ENCODE measurements at regions not wholly inside any gene's neighbourhood (a gene's known extent, or its start where the extent isn't known, plus 50 kb on each side); places are given as distances from the start of the nearest gene placed in this dataset.

DNA sequence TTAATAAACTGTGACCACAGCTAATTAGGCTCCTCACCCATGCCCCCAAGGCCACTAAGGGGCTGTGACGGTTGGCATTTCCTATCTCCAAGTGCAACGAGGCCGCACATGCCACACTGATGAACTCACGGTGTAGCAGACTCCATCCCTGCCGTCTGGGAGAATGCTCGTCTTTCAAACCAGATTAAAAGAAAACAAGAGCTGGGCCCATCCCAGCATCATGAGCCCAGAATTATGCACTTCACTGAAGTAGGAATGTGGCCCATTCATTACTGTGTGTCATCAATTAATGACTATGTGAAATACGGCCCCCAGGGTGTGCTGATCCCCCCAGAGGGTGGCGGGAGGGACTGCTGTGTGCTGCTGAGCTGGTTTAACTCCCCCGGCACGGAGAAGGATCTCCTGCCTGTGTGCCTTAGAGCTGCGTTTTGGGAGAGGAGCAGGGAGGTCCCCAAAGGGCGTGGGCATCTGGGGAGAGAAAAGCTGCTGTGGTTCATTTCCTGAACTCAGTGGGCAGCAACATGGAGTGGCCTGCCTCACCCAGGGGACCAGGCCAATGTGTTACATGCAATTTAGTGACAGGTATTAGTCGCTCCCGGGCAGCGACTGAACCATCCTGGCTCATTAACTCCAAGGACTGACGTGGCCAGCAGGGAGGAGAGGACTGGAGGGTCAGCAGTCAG, 194.5 kb downstream of the FOXL1 start:
- ChIA-PET CTCF (interaction anchor here (1.0 to 5.4 kb wide), 7 partner anchors 9 to 290 kb away, joined by 3 to 40 read pairs (median 4); no protein-coding TSS in a partner anchor), POLR2A (interaction anchor here (0.7 to 1.2 kb wide), 6 partner anchors 9 to 199 kb away, joined by 3 to 7 read pairs (median 4); partner anchors contain the start of gene FOXL1)
- no peak overlapping the region; the same call in 1 of the 2 replicates for H3K4me3 ChIP-seq (ENCODE audit: low read depth, low read length)
- TF ChIP-seq, protein P1, sequence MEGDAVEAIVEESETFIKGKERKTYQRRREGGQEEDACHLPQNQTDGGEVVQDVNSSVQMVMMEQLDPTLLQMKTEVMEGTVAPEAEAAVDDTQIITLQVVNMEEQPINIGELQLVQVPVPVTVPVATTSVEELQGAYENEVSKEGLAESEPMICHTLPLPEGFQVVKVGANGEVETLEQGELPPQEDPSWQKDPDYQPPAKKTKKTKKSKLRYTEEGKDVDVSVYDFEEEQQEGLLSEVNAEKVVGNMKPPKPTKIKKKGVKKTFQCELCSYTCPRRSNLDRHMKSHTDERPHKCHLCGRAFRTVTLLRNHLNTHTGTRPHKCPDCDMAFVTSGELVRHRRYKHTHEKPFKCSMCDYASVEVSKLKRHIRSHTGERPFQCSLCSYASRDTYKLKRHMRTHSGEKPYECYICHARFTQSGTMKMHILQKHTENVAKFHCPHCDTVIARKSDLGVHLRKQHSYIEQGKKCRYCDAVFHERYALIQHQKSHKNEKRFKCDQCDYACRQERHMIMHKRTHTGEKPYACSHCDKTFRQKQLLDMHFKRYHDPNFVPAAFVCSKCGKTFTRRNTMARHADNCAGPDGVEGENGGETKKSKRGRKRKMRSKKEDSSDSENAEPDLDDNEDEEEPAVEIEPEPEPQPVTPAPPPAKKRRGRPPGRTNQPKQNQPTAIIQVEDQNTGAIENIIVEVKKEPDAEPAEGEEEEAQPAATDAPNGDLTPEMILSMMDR (IDR thresholded peaks at IDR 0.05; ENCODE audit: insufficient read depth, low read length, missing control alignments): no peak
- peak; percentile 76 for DNase-seq (ENCODE audit: low read depth, low spot score)

DNA sequence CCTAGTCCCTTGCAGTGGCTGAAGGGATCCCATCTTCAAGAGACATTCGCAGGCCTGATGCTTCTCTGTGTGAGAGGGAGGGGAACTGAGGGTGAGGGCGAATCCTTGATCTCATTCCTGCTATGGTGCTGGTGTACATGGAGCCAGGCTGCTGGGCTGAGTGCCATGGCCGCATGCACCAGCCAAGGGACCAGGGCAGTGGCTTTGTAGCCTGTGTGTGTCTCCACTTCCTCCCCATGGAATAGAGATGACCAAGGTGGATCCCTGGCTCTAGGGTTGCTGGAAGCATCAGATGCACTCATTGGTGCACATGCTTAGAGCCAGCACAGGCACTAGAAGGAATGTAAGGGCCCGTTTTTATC, 195.0 kb downstream of the FOXL1 start:
- CTCF ChIA-PET: interaction anchor here (1.0 to 5.4 kb wide), 7 partner anchors 10 to 290 kb away, joined by 3 to 40 read pairs (median 4); no protein-coding TSS in a partner anchor
- TF ChIP-seq, protein P1 (IDR thresholded peaks at IDR 0.05; ENCODE audit: insufficient read depth, low read length, missing control alignments): no peak
- no peak for DNase-seq (ENCODE audit: low read depth, low spot score)
- POLR2A ChIA-PET: interaction anchor here (0.7 to 1.2 kb wide), 6 partner anchors 9 to 200 kb away, joined by 3 to 7 read pairs (median 4); partner anchors contain the start of gene FOXL1
- H3K4me3 ChIP-seq (ENCODE audit: low read depth, low read length): no peak overlapping the region

DNA sequence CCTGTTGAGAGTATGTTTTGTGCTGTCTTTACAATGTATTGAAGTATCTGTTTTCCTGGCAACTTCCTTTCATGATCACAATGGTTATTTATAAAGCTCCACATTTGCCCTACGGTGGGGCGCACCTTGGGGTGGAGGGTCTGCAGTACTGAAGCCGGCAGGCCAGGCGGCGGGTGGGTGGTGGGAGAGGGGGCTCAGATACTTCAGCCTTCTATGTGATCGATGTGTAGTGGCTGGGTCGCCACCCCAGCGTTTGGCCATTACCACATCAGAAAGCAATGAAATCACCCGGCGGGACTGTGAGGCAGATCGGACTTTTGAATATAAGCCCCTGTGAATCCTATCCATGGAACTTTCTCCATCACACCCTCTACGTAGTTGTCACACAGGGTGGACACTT, 196.6 kb downstream of the FOXL1 start:
- TF ChIP-seq, protein P1 (IDR thresholded peaks at IDR 0.05; ENCODE audit: insufficient read depth, low read length, missing control alignments): no peak
- no peak overlapping the region for H3K4me3 ChIP-seq (ENCODE audit: low read depth, low read length)
- no peak for DNase-seq (ENCODE audit: low read depth, low spot score)
- ChIA-PET CTCF (interaction anchor here (1.0 to 5.4 kb wide), 3 partner anchors 14 to 288 kb away, joined by 3 to 40 read pairs (median 9); no protein-coding TSS in a partner anchor), POLR2A (no interaction called here)

DNA sequence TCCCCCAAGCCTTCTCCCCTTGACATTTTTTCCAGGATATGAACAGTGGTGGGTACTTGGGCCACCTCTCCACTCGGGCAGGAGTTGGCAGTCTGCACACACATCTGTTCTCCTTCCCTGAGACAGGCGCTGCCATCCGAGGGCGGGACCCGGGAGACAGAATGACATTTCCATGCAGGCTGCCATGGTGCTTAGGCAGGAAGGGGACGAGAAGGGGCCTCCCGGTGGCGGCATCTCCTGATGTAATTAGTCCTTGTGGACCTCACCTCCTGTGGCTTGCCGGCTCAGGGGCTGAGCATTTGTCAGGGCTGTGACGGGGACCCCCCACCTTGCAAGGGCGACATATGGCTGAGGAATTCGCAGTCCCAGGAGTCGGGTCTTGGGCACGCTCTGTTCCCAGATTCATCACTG, 197.2 kb downstream of the FOXL1 start:
- H3K4me3 ChIP-seq (ENCODE audit: low read depth, low read length): no peak overlapping the region
- DNase-seq (ENCODE audit: low read depth, low spot score): no peak
- TF ChIP-seq, protein P1 (IDR thresholded peaks at IDR 0.05; ENCODE audit: insufficient read depth, low read length, missing control alignments): no peak
- ChIA-PET POLR2A (interaction anchor here (0.5 kb wide), 1 partner anchor 94 kb away, joined by 6 read pairs; no protein-coding TSS in a partner anchor), CTCF (interaction anchor here (1.0 to 2.1 kb wide), 2 partner anchors 211 to 287 kb away, joined by 3 to 9 read pairs; no protein-coding TSS in a partner anchor)

DNA sequence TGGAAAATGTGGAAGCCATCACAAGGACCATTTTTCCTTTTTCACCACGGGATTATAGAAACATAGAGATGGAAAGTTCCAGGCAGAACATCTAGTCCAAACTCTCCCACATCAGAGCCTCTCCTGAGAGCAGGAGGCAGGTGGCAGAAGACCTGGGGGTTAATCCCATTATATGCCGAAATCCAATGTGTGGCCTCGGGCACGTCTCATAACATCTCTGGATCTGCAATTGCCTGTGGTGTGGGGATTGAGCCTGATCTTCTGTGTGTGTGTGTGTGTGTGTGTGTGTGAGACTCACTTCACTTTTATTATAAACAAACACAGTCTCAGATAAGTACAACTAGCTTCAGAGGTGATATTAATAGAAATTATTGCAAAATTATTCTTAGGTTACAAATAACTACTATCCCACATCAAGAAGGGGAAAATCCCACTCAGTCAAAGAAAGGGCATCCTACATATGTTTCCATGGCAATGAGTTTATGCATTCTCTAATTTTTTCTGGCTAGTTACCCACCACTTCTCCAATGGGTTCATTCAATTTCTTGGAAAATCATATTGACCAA, 199.1 kb downstream of the FOXL1 start:
- CTCF ChIA-PET: no interaction called here
- TF ChIP-seq, protein P1 (IDR thresholded peaks at IDR 0.05; ENCODE audit: insufficient read depth, low read length, missing control alignments): no peak
- no peak overlapping the region for H3K4me3 ChIP-seq (ENCODE audit: low read depth, low read length)
- no peak for DNase-seq (ENCODE audit: low read depth, low spot score)
- POLR2A ChIA-PET: no interaction called here

DNA sequence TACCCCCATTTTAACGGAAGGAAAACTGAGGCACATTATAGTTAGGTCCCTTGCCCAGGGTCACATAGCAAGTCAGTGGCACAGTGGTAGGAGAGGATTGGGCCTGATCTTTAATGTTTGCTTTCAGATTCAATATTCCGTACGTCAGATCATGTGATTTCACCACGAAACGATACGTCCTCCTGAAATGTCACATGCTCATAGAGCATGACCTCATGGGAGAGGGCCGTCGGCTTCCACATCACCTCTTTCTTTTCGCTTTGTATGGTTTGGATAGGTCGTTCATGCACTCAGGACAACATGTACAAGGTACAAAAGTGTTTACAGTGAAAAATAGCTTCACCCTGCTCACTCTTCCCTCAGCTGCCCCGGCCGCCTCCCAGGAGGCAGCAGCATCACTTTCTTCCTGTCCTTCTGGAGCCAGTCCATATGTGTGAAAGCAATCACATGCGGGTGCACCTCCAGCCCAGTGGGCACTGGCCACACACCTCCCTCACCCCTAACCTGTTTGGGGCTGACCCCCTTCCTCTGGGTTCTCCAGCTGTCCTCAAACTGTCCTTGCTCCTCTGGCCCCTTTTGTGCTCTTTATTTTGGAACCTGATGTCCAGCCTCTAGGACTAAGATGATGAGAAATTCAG, 199.9 kb downstream of the FOXL1 start:
- ChIA-PET POLR2A (no interaction called here), CTCF (interaction anchor here (1.0 kb wide), 1 partner anchor 285 kb away, joined by 3 read pairs; no protein-coding TSS in a partner anchor)
- TF ChIP-seq, protein P1 (IDR thresholded peaks at IDR 0.05; ENCODE audit: insufficient read depth, low read length, missing control alignments): no peak
- DNase-seq (ENCODE audit: low read depth, low spot score): no peak
- no peak overlapping the region for H3K4me3 ChIP-seq (ENCODE audit: low read depth, low read length)
